Sigmoid colon (tissue), 6 donors: ENCODE measurements at regions not wholly inside any gene's neighbourhood (a gene's known extent, or its start where the extent isn't known, plus 50 kb on each side); places are given as distances from the start of the nearest gene placed in this dataset.

Experiments used
- DNase-seq: peaks from one replicate; pipeline ENCODE4 v3.0.0-alpha.2; 2019
- H3K27ac ChIP-seq, 4 donors: fragments of 200-600 bp; sonication (generic); one replicate each; pipeline ENCODE4 v1.5.1; 2016 to 2019; ENCODE audit warnings: mild to moderate bottlenecking in 1 of 4
- H3K27me3 ChIP-seq, 3 donors: fragments of 200-600 bp; sonication (generic); one replicate each; pipeline ENCODE4 v1.5.1; 2019; ENCODE audit warnings: mild to moderate bottlenecking in 1 of 3
- H3K36me3 ChIP-seq, 4 donors: fragments of 200-600 bp; sonication (generic); one replicate each; pipeline ENCODE4 v1.5.1; 2016 to 2019
- H3K4me1 ChIP-seq, 4 donors: fragments of 200-600 bp; sonication (generic); one replicate each; pipeline ENCODE4 v1.5.1; 2017 to 2019
- H3K4me3 ChIP-seq, 4 donors: fragments of 200-600 bp; sonication (generic); one replicate each; pipeline ENCODE4 v1.5.1; 2017 to 2019; ENCODE audit warnings: mild to moderate bottlenecking in 2 of 4, moderate library complexity in 1 of 4
- H3K9me3 ChIP-seq, 4 donors: fragments of 200-600 bp in 3 of 4; sonication (generic) in 3 of 4; one replicate each; pipeline versions ENCODE4 v1.5.1 to v1.6.1; 2013 to 2019
- CTCF ChIP-seq, 4 experiments: fragments of 450-650 bp in 3 of 4; fragments of 200-600 bp in 1 of 4; IDR thresholded peaks; one replicate each; pipeline ENCODE4 v1.5.1; 2016 to 2019; ENCODE audit warnings: antibody characterized with exemption in 4 of 4, mild to moderate bottlenecking in 3 of 4, moderate library complexity in 2 of 4
- EP300 ChIP-seq, 4 donors: sonication (generic); formaldehyde crosslinking; IDR thresholded peaks; one replicate each; pipeline ENCODE4 v1.6.1; 2017; ENCODE audit warnings: antibody characterized with exemption in 4 of 4
- POLR2A ChIP-seq, 2 donors: fragments of 450-650 bp; IDR thresholded peaks; one replicate each; pipeline ENCODE4 v1.6.1; 2016; ENCODE audit warnings: antibody characterized with exemption in 2 of 2, mild to moderate bottlenecking in 2 of 2, moderate library complexity in 2 of 2
- POLR2AphosphoS5 ChIP-seq, 4 donors: sonication (generic); formaldehyde crosslinking; IDR thresholded peaks; one replicate each; pipeline ENCODE4 v1.6.1; 2017; ENCODE audit warnings: antibody characterized with exemption in 4 of 4
- WGBS, 2 donors: extraction: QIAGEN DNeasy Blood & Tissue Kit; methylation state at CpG; one replicate each; pipeline ENCODE4 v1.1.7; 2013; 5-methylcytosine and 5-hydroxymethylcytosine counted together
- intact Hi-C: fragments of 100-400 bp; cut with DNase I; formaldehyde crosslinking; loops from one replicate; pipeline ENCODE4 v1.15.1; 2023
- donor health status: healthy with polysubstance abuse.
- donor health status: healthy.

- Histone ChIP-seq H3K36me3 (no peaks in the 10 kb centered on the region), H3K27me3 (no peaks in the 10 kb centered on the region), H3K27ac (no peak overlapping the region), H3K9me3 (no peaks in the 10 kb centered on the region), H3K4me3 (no peak overlapping the region), H3K4me1 (no peaks in the 10 kb centered on the region)
- 79 to 80% methylated on average over 2 of the region's 2 CpGs for WGBS, 2 donors
- intact Hi-C loops, result no loop called here
- no peak for DNase-seq
- TF ChIP-seq POLR2AphosphoS5 (IDR thresholded peaks at IDR 0.05) (no peak), EP300 (IDR thresholded peaks at IDR 0.05) (no peak), POLR2A (IDR thresholded peaks at IDR 0.05) (no peak), CTCF (IDR thresholded peaks at IDR 0.05) (no peak)
Observed at GRCh38 chr14:27409944-27410343, 812.1 kb upstream of the NOVA1 start.

GRCh38 chr14:27410981-27411380 is 813.1 kb upstream of the NOVA1 start:
- TF ChIP-seq POLR2A (IDR thresholded peaks at IDR 0.05) (no peak), POLR2AphosphoS5 (IDR thresholded peaks at IDR 0.05) (no peak), CTCF (IDR thresholded peaks at IDR 0.05) (no peak), EP300 (IDR thresholded peaks at IDR 0.05) (no peak)
- Histone ChIP-seq H3K9me3 (no peaks in the 10 kb centered on the region), H3K27me3 (no peaks in the 10 kb centered on the region), H3K4me3 (no peak overlapping the region), H3K4me1 (no peaks in the 10 kb centered on the region), H3K27ac (no peak overlapping the region), H3K36me3 (no peaks in the 10 kb centered on the region)
- WGBS, 2 donors, result 82 to 83% methylated on average over 1 of the region's 1 CpG
- intact Hi-C loops, result no loop called here
- no peak for DNase-seq

DNA sequence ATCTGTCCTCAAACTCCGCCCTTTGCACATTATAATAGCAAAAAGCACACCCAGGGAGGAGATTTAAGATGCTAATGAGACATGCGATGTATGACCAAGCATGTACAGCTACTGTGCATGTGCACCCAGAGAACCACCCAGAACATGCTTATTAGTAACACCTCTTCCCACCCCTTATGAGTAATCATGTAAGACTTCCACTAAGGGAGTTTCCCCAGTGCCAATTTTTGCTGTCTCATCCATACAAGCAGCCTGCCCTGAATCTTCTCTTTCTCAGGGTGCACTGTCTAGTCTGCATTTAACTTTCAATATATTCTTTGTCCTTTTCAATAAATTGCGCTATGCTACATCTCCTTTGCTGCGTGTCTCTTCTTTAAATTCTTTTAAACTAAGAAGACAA is 830.0 kb upstream of the NOVA1 start:
- Histone ChIP-seq H3K4me3 (no peak overlapping the region), H3K9me3 (no peaks in the 10 kb centered on the region), H3K36me3 (no peaks in the 10 kb centered on the region), H3K27ac (no peak overlapping the region), H3K4me1 (no peaks in the 10 kb centered on the region), H3K27me3 (no peaks in the 10 kb centered on the region)
- TF ChIP-seq POLR2AphosphoS5 (IDR thresholded peaks at IDR 0.05) (no peak), CTCF (IDR thresholded peaks at IDR 0.05) (no peak), POLR2A (IDR thresholded peaks at IDR 0.05) (no peak), EP300 (IDR thresholded peaks at IDR 0.05) (no peak)
- DNase-seq, result no peak
- 94% methylated on average over 4 of the region's 4 CpGs for WGBS, 2 donors
- intact Hi-C loops, result no loop called here

GRCh38 chr14:27435923-27436670 is 838.3 kb upstream of the NOVA1 start:
- Histone ChIP-seq H3K9me3 (no peaks in the 10 kb centered on the region), H3K4me1 (no peaks in the 10 kb centered on the region), H3K27ac (no peak overlapping the region), H3K4me3 (no peak overlapping the region), H3K27me3 (no peaks in the 10 kb centered on the region), H3K36me3 (no peaks in the 10 kb centered on the region)
- DNase-seq, result no peak
- 12 to 71% methylated on average over 3 of the region's 3 CpGs for WGBS, 2 donors
- TF ChIP-seq POLR2A (IDR thresholded peaks at IDR 0.05), result no peak
- no peak for TF ChIP-seq EP300 (IDR thresholded peaks at IDR 0.05)
- TF ChIP-seq CTCF (IDR thresholded peaks at IDR 0.05), result no peak
- TF ChIP-seq POLR2AphosphoS5 (IDR thresholded peaks at IDR 0.05), result no peak
- intact Hi-C loops, result no loop called here

GRCh38 chr14:27484633-27485032 is 886.8 kb upstream of the NOVA1 start:
- Histone ChIP-seq H3K4me1 (no peaks in the 10 kb centered on the region), H3K36me3 (no peaks in the 10 kb centered on the region), H3K4me3 (no peak overlapping the region), H3K27ac (no peak overlapping the region), H3K9me3 (no peaks in the 10 kb centered on the region), H3K27me3 (no peaks in the 10 kb centered on the region)
- TF ChIP-seq POLR2A (IDR thresholded peaks at IDR 0.05) (no peak), CTCF (IDR thresholded peaks at IDR 0.05) (no peak), EP300 (IDR thresholded peaks at IDR 0.05) (no peak), POLR2AphosphoS5 (IDR thresholded peaks at IDR 0.05) (no peak)
- no peak for DNase-seq
- intact Hi-C loops, result no loop called here
